ENCODE measurements at regions not wholly inside any gene's neighbourhood (a gene's known extent, or its start where the extent isn't known, plus 50 kb on each side); places are given as distances from the start of the nearest gene placed in this dataset.

DNA sequence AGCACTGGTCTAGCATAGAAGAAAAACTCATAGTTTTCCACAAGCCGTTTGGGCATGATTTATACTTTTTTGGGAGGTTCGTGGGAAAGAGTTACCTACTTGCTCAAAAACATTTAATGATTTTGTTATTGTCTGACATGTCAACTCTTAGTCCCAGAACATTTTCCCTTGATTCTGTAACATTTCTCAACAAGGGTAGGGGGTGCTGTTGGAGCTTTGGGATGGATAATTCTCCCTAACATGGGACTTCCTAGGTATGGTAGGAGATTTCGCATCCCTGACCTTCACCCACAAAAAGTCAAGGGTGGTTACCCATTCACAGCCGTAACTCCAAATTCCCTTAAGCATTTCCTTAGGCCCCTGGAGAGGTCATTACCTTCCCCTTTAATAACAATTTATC, 378.0 kb downstream of the YTHDC2 start:
- no peak overlapping the region for H3K27ac Mint-ChIP-seq
- Histone ChIP-seq H3K27ac (ENCODE audit: low read length in 2 of 2) (no peak overlapping the region), H4K20me1 (ENCODE audit: control insufficient read depth, insufficient read depth, low read length, poor library complexity, severe bottlenecking) (no peaks in the 10 kb centered on the region), H3K4me2 (replicated peaks; ENCODE audit: low read depth, low read length, poor library complexity, severe bottlenecking) (no peak overlapping the region), H2AFZ (ENCODE audit: insufficient read depth, low read depth, low read length, poor library complexity, severe bottlenecking) (no peak overlapping the region), H3K4me3 (ENCODE audit: control extremely low read depth in 1 of 5, extremely low read depth in 1 of 5, insufficient read depth in 1 of 5, low read depth in 2 of 5, low read length in 4 of 5) (no peak overlapping the region), H3K9me3 (ENCODE audit: control extremely low read depth in 1 of 3, control insufficient read depth in 2 of 3, insufficient read depth in 1 of 3, low read length in 2 of 3) (peaks cover 0 to 3% (median 0%) of the 10 kb centered on the region in 3 donors), H3K36me3 (replicated peaks in 1 of 2; ENCODE audit: control extremely low read depth in 1 of 2, control insufficient read depth in 1 of 2, extremely low read depth in 1 of 2, insufficient read depth in 2 of 2, low read length in 1 of 2) (no peaks in the 10 kb centered on the region), H3K27me3 (replicated peaks in 1 of 4; ENCODE audit: control extremely low read depth in 1 of 4, control insufficient read depth in 3 of 4, insufficient read depth in 4 of 4, low read length in 3 of 4) (no peaks in the 10 kb centered on the region), H3K4me1 (ENCODE audit: control insufficient read depth in 2 of 2, insufficient read depth in 2 of 2, low read length in 2 of 2) (no peaks in the 10 kb centered on the region), H3K9ac (ENCODE audit: low read length) (no peak overlapping the region), H3K79me2 (ENCODE audit: control insufficient read depth, insufficient read depth, low read length) (no peaks in the 10 kb centered on the region)
- intact Hi-C loops (cut with micrococcal nuclease) = no loop called here
- 100% methylated on average over 1 of the region's 4 CpGs for WGBS (ENCODE audit: insufficient coverage)
- DNase-seq (no peak), ATAC-seq (ENCODE audit: low read depth) (no peak)
- no peak for TF ChIP-seq EZH2 (IDR thresholded peaks at IDR 0.05; ENCODE audit: borderline replicate concordance, insufficient read depth, low read depth, low read length, poor library complexity, severe bottlenecking)
- TF ChIP-seq, protein P1, sequence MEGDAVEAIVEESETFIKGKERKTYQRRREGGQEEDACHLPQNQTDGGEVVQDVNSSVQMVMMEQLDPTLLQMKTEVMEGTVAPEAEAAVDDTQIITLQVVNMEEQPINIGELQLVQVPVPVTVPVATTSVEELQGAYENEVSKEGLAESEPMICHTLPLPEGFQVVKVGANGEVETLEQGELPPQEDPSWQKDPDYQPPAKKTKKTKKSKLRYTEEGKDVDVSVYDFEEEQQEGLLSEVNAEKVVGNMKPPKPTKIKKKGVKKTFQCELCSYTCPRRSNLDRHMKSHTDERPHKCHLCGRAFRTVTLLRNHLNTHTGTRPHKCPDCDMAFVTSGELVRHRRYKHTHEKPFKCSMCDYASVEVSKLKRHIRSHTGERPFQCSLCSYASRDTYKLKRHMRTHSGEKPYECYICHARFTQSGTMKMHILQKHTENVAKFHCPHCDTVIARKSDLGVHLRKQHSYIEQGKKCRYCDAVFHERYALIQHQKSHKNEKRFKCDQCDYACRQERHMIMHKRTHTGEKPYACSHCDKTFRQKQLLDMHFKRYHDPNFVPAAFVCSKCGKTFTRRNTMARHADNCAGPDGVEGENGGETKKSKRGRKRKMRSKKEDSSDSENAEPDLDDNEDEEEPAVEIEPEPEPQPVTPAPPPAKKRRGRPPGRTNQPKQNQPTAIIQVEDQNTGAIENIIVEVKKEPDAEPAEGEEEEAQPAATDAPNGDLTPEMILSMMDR (IDR thresholded peaks at IDR 0.05) = no peak
- no peaks in the 10 kb centered on the region for H3K27me3 Mint-ChIP-seq
- H3K9me3 Mint-ChIP-seq (ENCODE audit: insufficient read depth) = peaks cover 2% of the 10 kb centered on the region
- ChIA-PET POLR2A (no interaction called here), CTCF (no interaction called here)
- no peak overlapping the region for H3K4me3 Mint-ChIP-seq
- no peaks in the 10 kb centered on the region for H3K4me1 Mint-ChIP-seq

DNA sequence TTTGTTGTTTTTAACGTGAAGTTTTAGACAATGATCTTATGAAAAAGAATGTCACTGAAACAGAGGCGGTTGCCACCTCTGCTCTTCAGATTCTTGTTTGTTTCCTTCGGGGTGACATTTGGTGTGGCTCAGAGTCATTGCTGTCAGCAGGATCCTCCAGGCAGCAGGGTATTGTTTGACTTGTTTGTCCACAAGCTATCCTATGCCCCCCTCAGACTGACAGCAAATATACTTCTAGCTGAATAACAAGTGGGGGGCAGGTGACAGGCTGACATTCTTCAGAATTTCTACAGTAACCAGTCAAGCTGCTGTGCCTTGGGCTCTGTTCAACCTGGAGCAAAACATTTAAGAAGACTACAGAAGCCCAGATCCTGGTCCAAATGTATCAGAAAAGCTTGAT, 383.3 kb downstream of the YTHDC2 start:
- no peaks in the 10 kb centered on the region for H3K36me3 ChIP-seq (replicated peaks in 1 of 2; ENCODE audit: control extremely low read depth in 1 of 2, control insufficient read depth in 1 of 2, extremely low read depth in 1 of 2, insufficient read depth in 2 of 2, low read length in 1 of 2)
- ATAC-seq (ENCODE audit: low read depth) (no peak), DNase-seq (no peak)
- Mint-ChIP-seq H3K9me3 (ENCODE audit: insufficient read depth) (no peaks in the 10 kb centered on the region), H3K4me1 (no peaks in the 10 kb centered on the region), H3K27me3 (no peaks in the 10 kb centered on the region), H3K4me3 (no peak overlapping the region), H3K27ac (no peak overlapping the region)
- no peak overlapping the region for H3K4me3 ChIP-seq (ENCODE audit: control extremely low read depth in 1 of 5, extremely low read depth in 1 of 5, insufficient read depth in 1 of 5, low read depth in 2 of 5, low read length in 4 of 5)
- 100% methylated on average over 1 of the region's 3 CpGs for WGBS (ENCODE audit: insufficient coverage)
- no peaks in the 10 kb centered on the region for H3K79me2 ChIP-seq (ENCODE audit: control insufficient read depth, insufficient read depth, low read length)
- intact Hi-C loops (cut with micrococcal nuclease) = no loop called here
- no peak overlapping the region for H3K4me2 ChIP-seq (replicated peaks; ENCODE audit: low read depth, low read length, poor library complexity, severe bottlenecking)
- no peaks in the 10 kb centered on the region for H3K9me3 ChIP-seq (ENCODE audit: control extremely low read depth in 1 of 3, control insufficient read depth in 2 of 3, insufficient read depth in 1 of 3, low read length in 2 of 3)
- H2AFZ ChIP-seq (ENCODE audit: insufficient read depth, low read depth, low read length, poor library complexity, severe bottlenecking) = no peak overlapping the region
- POLR2A ChIA-PET = no interaction called here
- CTCF ChIA-PET = no interaction called here
- H3K9ac ChIP-seq (ENCODE audit: low read length) = no peak overlapping the region
- no peaks in the 10 kb centered on the region for H4K20me1 ChIP-seq (ENCODE audit: control insufficient read depth, insufficient read depth, low read length, poor library complexity, severe bottlenecking)
- H3K27ac ChIP-seq (ENCODE audit: low read length in 2 of 2) = no peak overlapping the region
- no peaks in the 10 kb centered on the region for H3K4me1 ChIP-seq (ENCODE audit: control insufficient read depth in 2 of 2, insufficient read depth in 2 of 2, low read length in 2 of 2)
- TF ChIP-seq EZH2 (IDR thresholded peaks at IDR 0.05; ENCODE audit: borderline replicate concordance, insufficient read depth, low read depth, low read length, poor library complexity, severe bottlenecking) = no peak
- TF ChIP-seq, protein P1 (IDR thresholded peaks at IDR 0.05) = no peak
- H3K27me3 ChIP-seq (replicated peaks in 1 of 4; ENCODE audit: control extremely low read depth in 1 of 4, control insufficient read depth in 3 of 4, insufficient read depth in 4 of 4, low read length in 3 of 4) = peaks cover 0 to 4% (median 0%) of the 10 kb centered on the region in 4 experiments

All from B cell (primary cell).